ENCODE measurements at regions not wholly inside any gene's neighbourhood (a gene's known extent, or its start where the extent isn't known, plus 50 kb on each side); places are given as distances from the start of the nearest gene placed in this dataset.

GRCh38 chr3:76456322-76456721 lies 583.6 kb upstream of the ROBO2 start:
- no peak overlapping the region for H3K4me3 ChIP-seq (ENCODE audit: low read depth in 1 of 2, low read length in 2 of 2)
- ATAC-seq (ENCODE audit: insufficient read depth, low read depth): no peak

GRCh38 chr3:76463501-76463900 lies 576.4 kb upstream of the ROBO2 start:
- Histone ChIP-seq H3K9me3 (ENCODE audit: insufficient read depth, low read length, severe bottlenecking) (no peaks in the 10 kb centered on the region), H3K4me2 (ENCODE audit: insufficient read depth, low read length) (no peak overlapping the region), H3K4me3 (ENCODE audit: low read depth in 1 of 2, low read length in 2 of 2) (no peak overlapping the region), H2AFZ (ENCODE audit: low read depth, low read length) (no peak overlapping the region), H4K20me1 (ENCODE audit: insufficient read depth, low read length) (no peaks in the 10 kb centered on the region), H3K27ac (ENCODE audit: low read length) (no peak overlapping the region), H3K36me3 (ENCODE audit: insufficient read depth, low read length) (no peaks in the 10 kb centered on the region), H3K9ac (ENCODE audit: low read depth, low read length) (no peak overlapping the region), H3K4me1 (ENCODE audit: insufficient read depth, low read length) (no peaks in the 10 kb centered on the region), H3K79me2 (ENCODE audit: insufficient read depth, low read length) (no peaks in the 10 kb centered on the region), H3K27me3 (ENCODE audit: insufficient read depth, low read length, poor library complexity) (no peaks in the 10 kb centered on the region)
- ATAC-seq (ENCODE audit: insufficient read depth, low read depth) (no peak), DNase-seq (no peak)
- TF ChIP-seq EZH2 (IDR thresholded peaks at IDR 0.05; ENCODE audit: borderline replicate concordance, low read depth, low read length, severe bottlenecking) (no peak), CTCF (IDR thresholded peaks at IDR 0.05; ENCODE audit: borderline replicate concordance, extremely low read depth, low read length, poor library complexity, severe bottlenecking) (no peak)

More at GRCh38 chr3:76456322-76456721, 583.6 kb upstream of the ROBO2 start:
- Histone ChIP-seq H3K4me1 (ENCODE audit: insufficient read depth, low read length) (no peaks in the 10 kb centered on the region), H4K20me1 (ENCODE audit: insufficient read depth, low read length) (no peaks in the 10 kb centered on the region), H3K27me3 (ENCODE audit: insufficient read depth, low read length, poor library complexity) (no peaks in the 10 kb centered on the region), H3K4me2 (ENCODE audit: insufficient read depth, low read length) (no peak overlapping the region), H3K9ac (ENCODE audit: low read depth, low read length) (no peak overlapping the region), H3K36me3 (ENCODE audit: insufficient read depth, low read length) (no peaks in the 10 kb centered on the region), H3K27ac (ENCODE audit: low read length) (no peak overlapping the region), H3K9me3 (ENCODE audit: insufficient read depth, low read length, severe bottlenecking) (no peaks in the 10 kb centered on the region), H3K79me2 (ENCODE audit: insufficient read depth, low read length) (no peaks in the 10 kb centered on the region), H2AFZ (ENCODE audit: low read depth, low read length) (no peak overlapping the region)
- no peak for TF ChIP-seq CTCF (IDR thresholded peaks at IDR 0.05; ENCODE audit: borderline replicate concordance, extremely low read depth, low read length, poor library complexity, severe bottlenecking)
- no peak for TF ChIP-seq EZH2 (IDR thresholded peaks at IDR 0.05; ENCODE audit: borderline replicate concordance, low read depth, low read length, severe bottlenecking)
- DNase-seq: no peak

GRCh38 chr3:76470285-76470684 lies 569.6 kb upstream of the ROBO2 start:
- Histone ChIP-seq H3K4me2 (ENCODE audit: insufficient read depth, low read length) (no peak overlapping the region), H3K27ac (ENCODE audit: low read length) (no peak overlapping the region), H3K9ac (ENCODE audit: low read depth, low read length) (no peak overlapping the region), H2AFZ (ENCODE audit: low read depth, low read length) (no peak overlapping the region), H4K20me1 (ENCODE audit: insufficient read depth, low read length) (no peaks in the 10 kb centered on the region), H3K4me1 (ENCODE audit: insufficient read depth, low read length) (no peaks in the 10 kb centered on the region), H3K79me2 (ENCODE audit: insufficient read depth, low read length) (no peaks in the 10 kb centered on the region), H3K9me3 (ENCODE audit: insufficient read depth, low read length, severe bottlenecking) (no peaks in the 10 kb centered on the region), H3K27me3 (ENCODE audit: insufficient read depth, low read length, poor library complexity) (no peaks in the 10 kb centered on the region), H3K36me3 (ENCODE audit: insufficient read depth, low read length) (no peaks in the 10 kb centered on the region), H3K4me3 (ENCODE audit: low read depth in 1 of 2, low read length in 2 of 2) (no peak overlapping the region)
- DNase-seq (no peak), ATAC-seq (ENCODE audit: insufficient read depth, low read depth) (no peak)
- TF ChIP-seq CTCF (IDR thresholded peaks at IDR 0.05; ENCODE audit: borderline replicate concordance, extremely low read depth, low read length, poor library complexity, severe bottlenecking) (no peak), EZH2 (IDR thresholded peaks at IDR 0.05; ENCODE audit: borderline replicate concordance, low read depth, low read length, severe bottlenecking) (no peak)

- H3K36me3 ChIP-seq (ENCODE audit: insufficient read depth, low read length): no peaks in the 10 kb centered on the region
- H3K27ac ChIP-seq (ENCODE audit: low read length): no peak overlapping the region
- H2AFZ ChIP-seq (ENCODE audit: low read depth, low read length): no peak overlapping the region
- no peak overlapping the region for H3K9ac ChIP-seq (ENCODE audit: low read depth, low read length)
- H3K4me1 ChIP-seq (ENCODE audit: insufficient read depth, low read length): no peaks in the 10 kb centered on the region
- H3K4me3 ChIP-seq (ENCODE audit: low read depth in 1 of 2, low read length in 2 of 2): no peak overlapping the region
- no peak for TF ChIP-seq CTCF (IDR thresholded peaks at IDR 0.05; ENCODE audit: borderline replicate concordance, extremely low read depth, low read length, poor library complexity, severe bottlenecking)
- no peak for TF ChIP-seq EZH2 (IDR thresholded peaks at IDR 0.05; ENCODE audit: borderline replicate concordance, low read depth, low read length, severe bottlenecking)
- H3K79me2 ChIP-seq (ENCODE audit: insufficient read depth, low read length): no peaks in the 10 kb centered on the region
- H3K4me2 ChIP-seq (ENCODE audit: insufficient read depth, low read length): no peak overlapping the region
- DNase-seq: no peak
- ATAC-seq (ENCODE audit: insufficient read depth, low read depth): no peak
- no peaks in the 10 kb centered on the region for H3K27me3 ChIP-seq (ENCODE audit: insufficient read depth, low read length, poor library complexity)
- H3K9me3 ChIP-seq (ENCODE audit: insufficient read depth, low read length, severe bottlenecking): no peaks in the 10 kb centered on the region
- H4K20me1 ChIP-seq (ENCODE audit: insufficient read depth, low read length): no peaks in the 10 kb centered on the region
Measured at GRCh38 chr3:76474632-76475031, 565.3 kb upstream of the ROBO2 start.

All from DND-41 (cell line).